ENCODE measurements at regions not wholly inside any gene's neighbourhood (a gene's known extent, or its start where the extent isn't known, plus 50 kb on each side); places are given as distances from the start of the nearest gene placed in this dataset.

GRCh38 chr1:42006093-42006492 is 87.4 kb upstream of the HIVEP3 start:
- no peaks in the 10 kb centered on the region for H3K9me3 ChIP-seq
- no peak overlapping the region for H3K4me3 ChIP-seq
- intact Hi-C loops (cut with DNase I), result no loop called here
- no peaks in the 10 kb centered on the region for H3K36me3 ChIP-seq
- TF ChIP-seq, protein P1, sequence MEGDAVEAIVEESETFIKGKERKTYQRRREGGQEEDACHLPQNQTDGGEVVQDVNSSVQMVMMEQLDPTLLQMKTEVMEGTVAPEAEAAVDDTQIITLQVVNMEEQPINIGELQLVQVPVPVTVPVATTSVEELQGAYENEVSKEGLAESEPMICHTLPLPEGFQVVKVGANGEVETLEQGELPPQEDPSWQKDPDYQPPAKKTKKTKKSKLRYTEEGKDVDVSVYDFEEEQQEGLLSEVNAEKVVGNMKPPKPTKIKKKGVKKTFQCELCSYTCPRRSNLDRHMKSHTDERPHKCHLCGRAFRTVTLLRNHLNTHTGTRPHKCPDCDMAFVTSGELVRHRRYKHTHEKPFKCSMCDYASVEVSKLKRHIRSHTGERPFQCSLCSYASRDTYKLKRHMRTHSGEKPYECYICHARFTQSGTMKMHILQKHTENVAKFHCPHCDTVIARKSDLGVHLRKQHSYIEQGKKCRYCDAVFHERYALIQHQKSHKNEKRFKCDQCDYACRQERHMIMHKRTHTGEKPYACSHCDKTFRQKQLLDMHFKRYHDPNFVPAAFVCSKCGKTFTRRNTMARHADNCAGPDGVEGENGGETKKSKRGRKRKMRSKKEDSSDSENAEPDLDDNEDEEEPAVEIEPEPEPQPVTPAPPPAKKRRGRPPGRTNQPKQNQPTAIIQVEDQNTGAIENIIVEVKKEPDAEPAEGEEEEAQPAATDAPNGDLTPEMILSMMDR (IDR thresholded peaks at IDR 0.05), result no peak
- TF ChIP-seq POLR2A (IDR thresholded peaks at IDR 0.05), result no peak
- no peaks in the 10 kb centered on the region for H3K27me3 ChIP-seq
- WGBS (ENCODE audit: insufficient coverage, low coverage, low lambda C conversion rate, missing lambda C conversion rate), result 70% methylated on average over 2 of the region's 2 CpGs
- no peak overlapping the region for H3K27ac ChIP-seq
- H3K4me1 ChIP-seq, result peaks cover 0 to 6% (median 0%) of the 10 kb centered on the region in 4 donors
- ATAC-seq (no peak), DNase-seq (no peak)

- Histone ChIP-seq H3K27me3 (no peaks in the 10 kb centered on the region), H3K27ac (no peak overlapping the region), H3K36me3 (no peaks in the 10 kb centered on the region), H3K4me3 (no peak overlapping the region), H3K9me3 (no peaks in the 10 kb centered on the region), H3K4me1 (peaks cover 0 to 6% (median 0%) of the 10 kb centered on the region in 4 donors)
- 64% methylated on average over 2 of the region's 2 CpGs for WGBS (ENCODE audit: insufficient coverage, low coverage, low lambda C conversion rate, missing lambda C conversion rate)
- no peak for TF ChIP-seq POLR2A (IDR thresholded peaks at IDR 0.05)
- TF ChIP-seq, protein P1 (IDR thresholded peaks at IDR 0.05), result no peak
- DNase-seq (no peak), ATAC-seq (no peak)
- intact Hi-C loops (cut with DNase I), result no loop called here
Observed at GRCh38 chr1:42005530-42005929, 86.8 kb upstream of the HIVEP3 start.

GRCh38 chr1:42004860-42005259 is 86.1 kb upstream of the HIVEP3 start:
- Histone ChIP-seq H3K9me3 (no peaks in the 10 kb centered on the region), H3K36me3 (no peaks in the 10 kb centered on the region), H3K4me3 (no peak overlapping the region), H3K27me3 (no peaks in the 10 kb centered on the region), H3K27ac (no peak overlapping the region), H3K4me1 (peaks cover 0 to 6% (median 0%) of the 10 kb centered on the region in 4 donors)
- intact Hi-C loops (cut with DNase I), result no loop called here
- WGBS (ENCODE audit: insufficient coverage, low coverage, low lambda C conversion rate, missing lambda C conversion rate), result 52% methylated on average over 5 of the region's 5 CpGs
- DNase-seq (peak in 1 of 3 donors; percentile 64), ATAC-seq (peak; percentile 37 to 87 (median 59))
- TF ChIP-seq, protein P1 (IDR thresholded peaks at IDR 0.05), result no peak
- TF ChIP-seq POLR2A (IDR thresholded peaks at IDR 0.05), result no peak

DNA sequence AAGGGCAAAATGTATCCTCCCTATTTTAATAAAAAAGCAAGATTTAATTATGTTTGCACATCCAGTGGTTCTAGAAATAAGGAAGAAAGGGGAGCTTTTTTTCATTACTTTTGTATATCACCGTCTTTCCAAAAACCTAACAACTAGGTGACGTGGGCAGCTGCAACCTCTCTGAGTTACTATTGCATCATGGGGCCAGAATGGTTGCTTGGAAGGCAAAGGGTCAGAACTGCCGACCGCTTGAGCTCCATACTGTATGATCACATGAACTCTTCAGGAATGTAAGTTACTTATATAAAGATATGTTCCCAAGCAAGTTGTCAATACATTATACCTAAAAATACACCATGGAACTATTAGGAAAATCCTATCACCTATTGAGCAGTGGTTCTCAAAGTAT is 85.6 kb upstream of the HIVEP3 start:
- no peak overlapping the region for H3K4me3 ChIP-seq
- WGBS (ENCODE audit: insufficient coverage, low coverage, low lambda C conversion rate, missing lambda C conversion rate), result 89% methylated on average over 3 of the region's 4 CpGs
- intact Hi-C loops (cut with DNase I), result no loop called here

More for the DNA sequence above, 85.6 kb upstream of the HIVEP3 start:
- ATAC-seq (no peak), DNase-seq (no peak)
- TF ChIP-seq POLR2A (IDR thresholded peaks at IDR 0.05), result no peak
- TF ChIP-seq, protein P1 (IDR thresholded peaks at IDR 0.05), result no peak
- H3K27me3 ChIP-seq, result no peaks in the 10 kb centered on the region
- peaks cover 0 to 6% (median 0%) of the 10 kb centered on the region in 4 donors for H3K4me1 ChIP-seq
- no peak overlapping the region for H3K27ac ChIP-seq
- no peaks in the 10 kb centered on the region for H3K36me3 ChIP-seq
- no peaks in the 10 kb centered on the region for H3K9me3 ChIP-seq
